A673 (cell line): ENCODE measurements at regions not wholly inside any gene's neighbourhood (a gene's known extent, or its start where the extent isn't known, plus 50 kb on each side); places are given as distances from the start of the nearest gene placed in this dataset.

Source experiments
- BruUV-seq: library from RNA; stranded (reverse); fragments of 400-500 nt; replicated peaks from 2 replicates; lab custom pipeline; 2021; lab: Mats Ljungman, UMichigan
- CTCF ChIA-PET: fragments of 300-600 bp; sonication (Branson Sonifier 250); formaldehyde crosslinking; loops from one replicate; lab custom pipeline; 2022; ENCODE audit warnings: antibody characterized with exemption; lab: Charles Lee
- POLR2A ChIA-PET: fragments of 300-600 bp; sonication (Branson Sonifier 250); formaldehyde crosslinking; loops from one replicate; lab custom pipeline; 2022; ENCODE audit warnings: antibody characterized with exemption; ENCODE audit not compliant: low non-redundant PET; lab: Charles Lee
- DNase-seq: peaks from one replicate; pipeline ENCODE4 v3.0.0-alpha.2; 2015; ENCODE audit warnings: low spot score
- H3K27ac ChIP-seq: fragments of 200-600 bp; sonication (generic); 2 replicates; pipeline ENCODE4 v1.5.1; 2016; ENCODE audit warnings: mixed run types, low read depth, mild to moderate bottlenecking, mixed read lengths, antibody characterized with exemption, low read length; ENCODE audit not compliant: poor library complexity, severe bottlenecking
- H3K27me3 ChIP-seq: fragments of 200-600 bp; sonication (generic); replicated peaks from 2 replicates; pipeline ENCODE4 v1.6.1; 2017; ENCODE audit warnings: mixed run types, low read depth, mild to moderate bottlenecking, mixed read lengths, antibody characterized with exemption, low read length; ENCODE audit not compliant: insufficient read depth, poor library complexity
- H3K36me3 ChIP-seq: fragments of 200-600 bp; sonication (generic); 2 replicates; pipeline ENCODE4 v1.6.1; 2016; ENCODE audit warnings: mixed run types, mild to moderate bottlenecking, mixed read lengths, antibody characterized with exemption, low read length; ENCODE audit not compliant: insufficient read depth, poor library complexity, severe bottlenecking
- H3K4me1 ChIP-seq: fragments of 200-600 bp; sonication (generic); 2 replicates; pipeline ENCODE4 v1.6.1; 2017; ENCODE audit warnings: mixed run types, mild to moderate bottlenecking, mixed read lengths, antibody characterized with exemption, low read length; ENCODE audit not compliant: insufficient read depth, poor library complexity, severe bottlenecking
- H3K4me3 ChIP-seq: fragments of 200-600 bp; sonication (generic); 2 replicates; pipeline ENCODE4 v1.5.1; 2016; ENCODE audit warnings: low read depth, mixed run types, mild to moderate bottlenecking, mixed read lengths, low read length; ENCODE audit not compliant: poor library complexity, severe bottlenecking
- H3K9me3 ChIP-seq: fragments of 200-600 bp; sonication (generic); 2 replicates; pipeline ENCODE4 v1.6.1; 2016; ENCODE audit warnings: mixed run types, low read depth, mild to moderate bottlenecking, mixed read lengths, antibody characterized with exemption, low read length; ENCODE audit not compliant: poor library complexity, severe bottlenecking
- EZH2 ChIP-seq: fragments of 200-600 bp; sonication (generic); IDR thresholded peaks from 2 replicates; pipeline ENCODE4 v1.6.1; 2017; ENCODE audit warnings: borderline replicate concordance, low read depth, mild to moderate bottlenecking, mixed read lengths, antibody characterized with exemption, low read length; ENCODE audit not compliant: poor library complexity, severe bottlenecking
- intact Hi-C: fragments of 100-400 bp; cut with micrococcal nuclease; formaldehyde crosslinking; loops from one replicate; pipeline ENCODE4 v1.10.0; 2022; ENCODE audit not compliant: unreplicated experiment
- TF ChIP-seq, protein P1 (sequence below): fragments of 300-800, 200-600 bp; sonication (generic); conservative IDR thresholded peaks from 2 replicates; pipeline ENCODE4 v1.5.1; 2017; ENCODE audit warnings: low read depth, mild to moderate bottlenecking, antibody characterized with exemption, low read length, moderate library complexity, mixed read lengths

DNA sequence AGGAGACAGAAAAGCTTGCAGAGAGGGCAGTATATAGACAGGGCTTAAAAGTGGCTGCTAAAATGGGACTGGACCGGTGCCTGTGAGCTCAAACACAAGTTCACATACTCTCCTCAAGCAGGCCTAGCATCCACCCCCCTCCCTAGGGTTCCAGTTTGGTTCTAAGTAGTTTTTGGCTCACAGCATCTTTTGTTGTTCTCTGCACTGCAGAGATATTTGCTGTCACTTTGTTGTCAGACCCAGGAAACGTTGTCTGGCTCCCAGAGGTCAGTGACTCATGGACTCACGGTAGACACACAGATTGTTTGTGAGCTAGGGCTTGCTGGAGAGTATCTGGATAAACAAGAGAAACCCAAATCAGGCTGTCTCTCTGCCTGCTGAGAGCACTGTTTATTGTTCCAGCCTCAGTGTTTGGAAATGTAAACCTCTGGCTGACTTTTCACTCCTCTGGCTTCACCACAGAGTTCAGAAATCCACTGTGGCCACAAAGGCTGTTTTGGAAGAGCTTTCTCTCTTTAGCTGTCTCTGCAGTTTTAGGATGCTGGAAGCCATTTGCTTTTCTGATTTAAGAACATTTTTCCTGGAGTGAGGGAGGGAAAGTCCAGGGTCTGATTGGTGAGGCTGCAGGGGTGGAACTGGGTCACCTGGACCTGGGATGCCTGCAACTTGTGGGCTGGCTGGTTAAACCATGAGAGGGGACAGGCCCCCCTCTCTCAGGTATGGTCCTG, 303.7 kb upstream of the PLET1 start:
- H3K4me3 ChIP-seq: no peak overlapping the region
- no peaks in the 10 kb centered on the region for H3K36me3 ChIP-seq
- POLR2A ChIA-PET: no interaction called here

DNA sequence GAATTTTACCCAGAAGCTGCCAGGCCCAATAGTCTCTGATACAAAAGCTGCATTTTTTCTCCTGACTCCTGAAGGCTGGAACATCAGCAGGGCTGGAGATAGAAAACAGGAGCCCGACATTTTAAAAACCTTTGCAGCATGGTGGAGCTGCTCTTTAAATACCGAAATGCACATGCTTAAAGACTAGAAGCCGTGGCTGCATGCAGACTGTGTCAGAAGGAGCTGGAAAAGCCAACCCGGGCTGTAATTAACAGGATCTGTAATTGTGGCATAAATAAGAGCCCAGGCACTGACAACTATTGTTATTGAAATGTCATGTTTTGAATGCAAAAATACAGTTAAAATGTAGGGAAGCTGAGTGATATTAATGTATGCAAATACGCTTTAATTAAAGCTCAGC, 304.9 kb upstream of the PLET1 start:
- POLR2A ChIA-PET: no interaction called here
- intact Hi-C loops: no loop called here
- CTCF ChIA-PET: interaction anchor here (1.0 kb wide), 1 partner anchor 724 kb away, joined by 3 read pairs; no protein-coding TSS in a partner anchor
- no peak overlapping the region for H3K4me3 ChIP-seq
- no peak overlapping the region for H3K27ac ChIP-seq
- no peaks in the 10 kb centered on the region for H3K27me3 ChIP-seq
- TF ChIP-seq, protein P1, sequence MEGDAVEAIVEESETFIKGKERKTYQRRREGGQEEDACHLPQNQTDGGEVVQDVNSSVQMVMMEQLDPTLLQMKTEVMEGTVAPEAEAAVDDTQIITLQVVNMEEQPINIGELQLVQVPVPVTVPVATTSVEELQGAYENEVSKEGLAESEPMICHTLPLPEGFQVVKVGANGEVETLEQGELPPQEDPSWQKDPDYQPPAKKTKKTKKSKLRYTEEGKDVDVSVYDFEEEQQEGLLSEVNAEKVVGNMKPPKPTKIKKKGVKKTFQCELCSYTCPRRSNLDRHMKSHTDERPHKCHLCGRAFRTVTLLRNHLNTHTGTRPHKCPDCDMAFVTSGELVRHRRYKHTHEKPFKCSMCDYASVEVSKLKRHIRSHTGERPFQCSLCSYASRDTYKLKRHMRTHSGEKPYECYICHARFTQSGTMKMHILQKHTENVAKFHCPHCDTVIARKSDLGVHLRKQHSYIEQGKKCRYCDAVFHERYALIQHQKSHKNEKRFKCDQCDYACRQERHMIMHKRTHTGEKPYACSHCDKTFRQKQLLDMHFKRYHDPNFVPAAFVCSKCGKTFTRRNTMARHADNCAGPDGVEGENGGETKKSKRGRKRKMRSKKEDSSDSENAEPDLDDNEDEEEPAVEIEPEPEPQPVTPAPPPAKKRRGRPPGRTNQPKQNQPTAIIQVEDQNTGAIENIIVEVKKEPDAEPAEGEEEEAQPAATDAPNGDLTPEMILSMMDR: no peak
- no peak for TF ChIP-seq EZH2
- DNase-seq: no peak
- BruUV-seq: no TSS peak
- peaks cover 13% of the 10 kb centered on the region for H3K4me1 ChIP-seq
- no peaks in the 10 kb centered on the region for H3K9me3 ChIP-seq
- H3K36me3 ChIP-seq: no peaks in the 10 kb centered on the region

More for the DNA sequence above, 303.7 kb upstream of the PLET1 start:
- intact Hi-C loops: no loop called here
- BruUV-seq: no TSS peak
- no peaks in the 10 kb centered on the region for H3K27me3 ChIP-seq
- CTCF ChIA-PET: interaction anchor here (0.5 to 1.0 kb wide), 2 partner anchors 11 to 726 kb away, joined by 3 to 7 read pairs; no protein-coding TSS in a partner anchor
- peaks cover 1% of the 10 kb centered on the region for H3K4me1 ChIP-seq
- no peak for DNase-seq
- H3K27ac ChIP-seq: no peak overlapping the region
- TF ChIP-seq EZH2: no peak
- TF ChIP-seq, protein P1: no peak
- no peaks in the 10 kb centered on the region for H3K9me3 ChIP-seq

DNA sequence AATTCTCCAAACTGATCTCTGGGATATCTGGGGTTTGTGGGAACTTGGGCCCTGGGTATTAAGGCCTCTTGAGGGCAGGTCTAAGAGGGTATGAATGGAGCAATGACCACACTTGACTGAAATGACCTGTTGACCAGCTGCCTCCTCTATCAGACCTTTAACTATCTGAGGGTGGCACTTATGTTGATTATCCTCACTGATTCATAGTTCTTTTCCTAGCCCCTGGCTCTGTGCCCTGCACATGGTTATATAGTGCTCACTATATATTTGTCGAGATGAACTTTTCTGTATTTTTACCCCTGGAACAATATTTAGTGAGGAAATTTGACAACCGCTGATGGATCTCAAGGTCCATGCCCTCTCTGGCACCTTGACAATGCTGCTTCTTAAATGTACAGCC, 305.5 kb upstream of the PLET1 start:
- peaks cover 14% of the 10 kb centered on the region for H3K4me1 ChIP-seq
- POLR2A ChIA-PET: no interaction called here
- CTCF ChIA-PET: no interaction called here
- no peak overlapping the region for H3K4me3 ChIP-seq
- no TSS peak for BruUV-seq
- H3K9me3 ChIP-seq: no peaks in the 10 kb centered on the region
- intact Hi-C loops: no loop called here
- DNase-seq: no peak
- no peak overlapping the region for H3K27ac ChIP-seq
- H3K27me3 ChIP-seq: no peaks in the 10 kb centered on the region
- H3K36me3 ChIP-seq: no peaks in the 10 kb centered on the region
- TF ChIP-seq, protein P1: no peak
- TF ChIP-seq EZH2: no peak
